ENCODE measurements at regions not wholly inside any gene's neighbourhood (a gene's known extent, or its start where the extent isn't known, plus 50 kb on each side); places are given as distances from the start of the nearest gene placed in this dataset.

DNA sequence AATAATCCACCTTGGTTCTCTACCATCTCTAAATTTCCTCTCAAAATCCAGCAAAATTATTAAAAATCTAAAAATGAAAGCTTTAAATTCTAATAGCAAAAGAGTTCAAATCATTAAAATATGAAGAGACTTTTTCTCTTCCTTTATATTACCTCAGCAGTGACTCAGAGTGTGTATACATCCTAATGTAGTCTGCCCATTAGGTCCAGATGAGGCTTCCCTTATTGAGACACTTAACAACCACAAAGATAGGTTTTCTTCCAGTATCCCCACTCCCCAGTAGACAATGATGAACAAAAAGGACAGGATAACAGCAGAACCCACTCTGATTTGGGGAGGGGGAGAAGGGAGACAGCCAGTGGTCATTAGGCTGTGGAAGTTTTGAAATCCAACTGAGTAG, 61.5 kb upstream of the DCBLD2 start:
- H3K9ac ChIP-seq (ENCODE audit: low read depth, low read length, poor library complexity, severe bottlenecking), result no peak overlapping the region
- TF ChIP-seq EZH2phosphoT487 (IDR thresholded peaks at IDR 0.05; ENCODE audit: borderline replicate concordance), result no peak
- TF ChIP-seq, protein P1, sequence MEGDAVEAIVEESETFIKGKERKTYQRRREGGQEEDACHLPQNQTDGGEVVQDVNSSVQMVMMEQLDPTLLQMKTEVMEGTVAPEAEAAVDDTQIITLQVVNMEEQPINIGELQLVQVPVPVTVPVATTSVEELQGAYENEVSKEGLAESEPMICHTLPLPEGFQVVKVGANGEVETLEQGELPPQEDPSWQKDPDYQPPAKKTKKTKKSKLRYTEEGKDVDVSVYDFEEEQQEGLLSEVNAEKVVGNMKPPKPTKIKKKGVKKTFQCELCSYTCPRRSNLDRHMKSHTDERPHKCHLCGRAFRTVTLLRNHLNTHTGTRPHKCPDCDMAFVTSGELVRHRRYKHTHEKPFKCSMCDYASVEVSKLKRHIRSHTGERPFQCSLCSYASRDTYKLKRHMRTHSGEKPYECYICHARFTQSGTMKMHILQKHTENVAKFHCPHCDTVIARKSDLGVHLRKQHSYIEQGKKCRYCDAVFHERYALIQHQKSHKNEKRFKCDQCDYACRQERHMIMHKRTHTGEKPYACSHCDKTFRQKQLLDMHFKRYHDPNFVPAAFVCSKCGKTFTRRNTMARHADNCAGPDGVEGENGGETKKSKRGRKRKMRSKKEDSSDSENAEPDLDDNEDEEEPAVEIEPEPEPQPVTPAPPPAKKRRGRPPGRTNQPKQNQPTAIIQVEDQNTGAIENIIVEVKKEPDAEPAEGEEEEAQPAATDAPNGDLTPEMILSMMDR (conservative IDR thresholded peaks at IDR 0.05; ENCODE audit: low read length), result no peak

DNA sequence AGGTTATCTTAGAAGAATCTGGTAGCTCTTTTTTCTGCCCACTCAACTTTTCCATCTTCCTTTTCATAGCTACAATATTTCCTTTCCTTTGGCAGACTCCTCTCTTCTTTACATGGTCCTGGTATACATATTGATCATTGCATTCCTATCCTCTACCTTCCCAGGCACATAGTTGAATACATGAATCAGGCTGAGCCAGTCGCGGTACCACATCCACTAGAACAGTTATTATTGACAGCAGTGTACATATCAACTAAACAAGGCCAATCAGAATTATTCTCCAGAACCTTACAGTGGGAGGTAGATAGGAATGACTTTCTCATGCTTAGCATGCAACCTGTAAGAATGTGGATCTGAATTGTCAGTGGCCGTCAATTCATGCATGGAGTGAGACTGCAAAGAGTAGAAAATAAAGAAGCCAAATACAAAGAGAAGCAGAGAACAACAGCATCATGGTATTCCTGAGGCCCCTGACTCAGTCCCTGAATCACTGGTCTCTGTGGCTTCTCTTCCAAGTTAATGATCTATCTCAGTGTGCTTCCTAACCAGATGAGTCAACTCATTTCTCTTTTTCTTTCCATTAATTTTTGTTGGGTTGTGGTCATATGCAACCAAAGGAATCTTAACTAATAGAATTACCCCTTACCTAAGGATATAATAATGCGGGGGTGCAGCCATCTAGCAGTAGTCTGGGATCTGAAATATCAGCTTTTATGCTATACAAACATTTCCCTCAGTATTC, 60.9 kb upstream of the DCBLD2 start:
- H2AFZ ChIP-seq (ENCODE audit: low read length), result no peak overlapping the region
- H3K9ac ChIP-seq (ENCODE audit: low read depth, low read length, poor library complexity, severe bottlenecking), result no peak overlapping the region
- H3K79me2 ChIP-seq (ENCODE audit: insufficient read depth, low read length), result no peaks in the 10 kb centered on the region
- TF ChIP-seq, protein P1 (conservative IDR thresholded peaks at IDR 0.05; ENCODE audit: low read length), result no peak
- no peak for TF ChIP-seq EZH2phosphoT487 (IDR thresholded peaks at IDR 0.05; ENCODE audit: borderline replicate concordance)
- no peaks in the 10 kb centered on the region for H3K4me1 ChIP-seq (ENCODE audit: insufficient read depth, low read length, poor library complexity, severe bottlenecking)
- no peaks in the 10 kb centered on the region for H3F3A ChIP-seq (ENCODE audit: low read depth)
- no peaks in the 10 kb centered on the region for H4K20me1 ChIP-seq (ENCODE audit: insufficient read depth, low read length, poor library complexity, severe bottlenecking)
- H3K27me3 ChIP-seq (ENCODE audit: insufficient read depth, low read length, poor library complexity, severe bottlenecking), result no peaks in the 10 kb centered on the region
- no peak overlapping the region for H3K4me2 ChIP-seq (ENCODE audit: low read depth, low read length, poor library complexity, severe bottlenecking)
- no peaks in the 10 kb centered on the region for H3K9me3 ChIP-seq (ENCODE audit: insufficient read depth, low read depth, low read length)
- no peaks in the 10 kb centered on the region for H3K9me2 ChIP-seq (replicated peaks; ENCODE audit: low read depth, low read length)
- H3K36me3 ChIP-seq (ENCODE audit: insufficient read depth, low read length), result no peaks in the 10 kb centered on the region
- H3K4me3 ChIP-seq (ENCODE audit: low read length, poor library complexity, severe bottlenecking), result no peak overlapping the region

More for the DNA sequence above, 61.5 kb upstream of the DCBLD2 start:
- Histone ChIP-seq H3F3A (ENCODE audit: low read depth) (no peaks in the 10 kb centered on the region), H3K4me3 (ENCODE audit: low read length, poor library complexity, severe bottlenecking) (no peak overlapping the region), H3K9me3 (ENCODE audit: insufficient read depth, low read depth, low read length) (no peaks in the 10 kb centered on the region), H3K9me2 (replicated peaks; ENCODE audit: low read depth, low read length) (no peaks in the 10 kb centered on the region), H4K20me1 (ENCODE audit: insufficient read depth, low read length, poor library complexity, severe bottlenecking) (no peaks in the 10 kb centered on the region), H2AFZ (ENCODE audit: low read length) (no peak overlapping the region), H3K27me3 (ENCODE audit: insufficient read depth, low read length, poor library complexity, severe bottlenecking) (no peaks in the 10 kb centered on the region), H3K79me2 (ENCODE audit: insufficient read depth, low read length) (no peaks in the 10 kb centered on the region), H3K4me2 (ENCODE audit: low read depth, low read length, poor library complexity, severe bottlenecking) (no peak overlapping the region), H3K4me1 (ENCODE audit: insufficient read depth, low read length, poor library complexity, severe bottlenecking) (no peaks in the 10 kb centered on the region), H3K36me3 (ENCODE audit: insufficient read depth, low read length) (no peaks in the 10 kb centered on the region)

DNA sequence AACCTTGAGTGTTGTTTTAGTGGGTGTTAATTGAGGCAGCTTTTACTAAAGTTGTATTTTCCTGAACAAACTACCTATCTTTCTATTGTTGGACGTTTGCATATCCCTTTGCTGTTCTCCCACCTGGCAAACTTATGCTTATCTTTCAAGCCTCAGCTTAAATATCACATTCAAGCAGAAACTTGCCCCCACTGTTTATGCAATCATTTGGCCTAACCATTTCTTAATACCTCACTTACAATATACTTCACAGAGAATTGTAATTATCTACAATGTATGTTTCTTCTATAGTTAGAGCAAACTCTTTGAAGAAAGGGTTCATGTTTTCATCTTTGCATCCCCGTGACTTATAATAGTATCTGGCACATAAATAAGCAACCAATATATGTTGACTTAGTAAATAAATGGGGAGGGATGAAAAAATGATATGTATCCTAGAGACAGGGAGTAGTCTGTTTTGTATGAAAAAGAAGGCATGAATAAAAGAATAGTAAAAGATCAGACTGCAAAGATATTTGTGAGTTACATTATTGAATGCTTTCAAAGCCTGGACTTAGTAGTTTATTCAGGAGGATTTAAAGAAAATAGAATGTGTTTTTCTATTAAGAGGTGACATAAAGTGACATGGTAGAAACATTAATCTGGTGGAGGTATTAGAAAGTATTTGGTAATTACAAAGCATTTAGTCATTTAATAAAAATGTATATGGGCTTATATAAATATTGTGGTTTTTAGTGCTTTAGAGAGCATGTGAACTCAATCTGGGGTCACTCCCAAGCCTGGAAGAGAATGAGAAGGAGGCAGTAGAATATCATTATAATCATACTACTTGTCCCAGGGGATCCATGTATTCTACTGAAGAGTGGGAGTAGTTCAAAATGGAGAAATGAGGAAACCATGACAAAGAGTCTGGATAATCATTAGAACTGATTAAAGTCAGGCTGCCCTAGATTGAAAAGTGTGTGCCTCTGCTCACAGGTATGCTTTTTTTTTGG, 60.0 kb upstream of the DCBLD2 start:
- H3F3A ChIP-seq (ENCODE audit: low read depth), result no peaks in the 10 kb centered on the region
- H3K9me2 ChIP-seq (replicated peaks; ENCODE audit: low read depth, low read length), result no peaks in the 10 kb centered on the region
- no peaks in the 10 kb centered on the region for H3K4me1 ChIP-seq (ENCODE audit: insufficient read depth, low read length, poor library complexity, severe bottlenecking)
- H4K20me1 ChIP-seq (ENCODE audit: insufficient read depth, low read length, poor library complexity, severe bottlenecking), result no peaks in the 10 kb centered on the region
- no peaks in the 10 kb centered on the region for H3K27me3 ChIP-seq (ENCODE audit: insufficient read depth, low read length, poor library complexity, severe bottlenecking)
- H2AFZ ChIP-seq (ENCODE audit: low read length), result no peak overlapping the region
- TF ChIP-seq, protein P1 (conservative IDR thresholded peaks at IDR 0.05; ENCODE audit: low read length), result no peak
- no peaks in the 10 kb centered on the region for H3K9me3 ChIP-seq (ENCODE audit: insufficient read depth, low read depth, low read length)
- H3K79me2 ChIP-seq (ENCODE audit: insufficient read depth, low read length), result no peaks in the 10 kb centered on the region
- H3K36me3 ChIP-seq (ENCODE audit: insufficient read depth, low read length), result no peaks in the 10 kb centered on the region
- no peak overlapping the region for H3K9ac ChIP-seq (ENCODE audit: low read depth, low read length, poor library complexity, severe bottlenecking)
- no peak overlapping the region for H3K4me3 ChIP-seq (ENCODE audit: low read length, poor library complexity, severe bottlenecking)
- no peak overlapping the region for H3K4me2 ChIP-seq (ENCODE audit: low read depth, low read length, poor library complexity, severe bottlenecking)
